ENCODE measurements at regions not wholly inside any gene's neighbourhood (a gene's known extent, or its start where the extent isn't known, plus 50 kb on each side); places are given as distances from the start of the nearest gene placed in this dataset.

DNA sequence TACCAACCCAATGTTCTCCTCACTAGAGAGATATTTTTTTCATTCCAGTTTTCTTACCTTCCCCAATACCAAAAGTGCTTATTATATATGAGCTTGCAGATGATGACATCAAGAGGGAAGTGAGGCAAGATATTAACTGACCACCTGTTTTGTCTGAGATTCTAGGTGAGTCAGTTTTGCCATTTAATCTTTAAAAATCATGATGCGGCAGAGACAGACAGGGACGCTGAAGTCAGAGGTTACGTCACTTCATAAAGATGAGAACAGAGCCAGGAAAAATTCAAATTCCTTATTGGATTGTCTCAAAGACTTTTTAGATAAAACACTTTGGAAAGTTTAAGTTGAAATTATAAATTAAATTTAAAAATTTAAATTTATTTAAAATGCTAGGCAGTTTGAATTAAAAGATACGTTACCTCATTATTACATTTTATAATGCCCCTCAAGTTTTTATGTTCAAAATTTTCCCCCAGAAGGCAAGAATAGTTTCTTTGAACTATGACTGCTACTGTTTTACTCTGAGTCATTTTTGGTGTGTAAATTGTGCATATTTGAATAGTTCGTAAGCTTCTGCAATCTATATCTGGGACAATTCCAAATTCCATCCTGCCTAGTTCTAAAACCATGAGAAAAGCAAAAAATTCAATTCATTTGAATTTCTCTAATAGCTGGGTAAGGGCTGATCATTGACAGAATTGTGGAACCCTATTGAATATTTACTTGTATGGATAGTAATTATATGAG lies 839.6 kb upstream of the GOT2 start:
- TF ChIP-seq, protein P1, sequence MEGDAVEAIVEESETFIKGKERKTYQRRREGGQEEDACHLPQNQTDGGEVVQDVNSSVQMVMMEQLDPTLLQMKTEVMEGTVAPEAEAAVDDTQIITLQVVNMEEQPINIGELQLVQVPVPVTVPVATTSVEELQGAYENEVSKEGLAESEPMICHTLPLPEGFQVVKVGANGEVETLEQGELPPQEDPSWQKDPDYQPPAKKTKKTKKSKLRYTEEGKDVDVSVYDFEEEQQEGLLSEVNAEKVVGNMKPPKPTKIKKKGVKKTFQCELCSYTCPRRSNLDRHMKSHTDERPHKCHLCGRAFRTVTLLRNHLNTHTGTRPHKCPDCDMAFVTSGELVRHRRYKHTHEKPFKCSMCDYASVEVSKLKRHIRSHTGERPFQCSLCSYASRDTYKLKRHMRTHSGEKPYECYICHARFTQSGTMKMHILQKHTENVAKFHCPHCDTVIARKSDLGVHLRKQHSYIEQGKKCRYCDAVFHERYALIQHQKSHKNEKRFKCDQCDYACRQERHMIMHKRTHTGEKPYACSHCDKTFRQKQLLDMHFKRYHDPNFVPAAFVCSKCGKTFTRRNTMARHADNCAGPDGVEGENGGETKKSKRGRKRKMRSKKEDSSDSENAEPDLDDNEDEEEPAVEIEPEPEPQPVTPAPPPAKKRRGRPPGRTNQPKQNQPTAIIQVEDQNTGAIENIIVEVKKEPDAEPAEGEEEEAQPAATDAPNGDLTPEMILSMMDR (IDR thresholded peaks at IDR 0.05 in 8 of 11, conservative IDR thresholded peaks at IDR 0.05 in 3 of 11) = no peak
- no peak for TF ChIP-seq POLR2AphosphoS5 (IDR thresholded peaks at IDR 0.05)
- no peak for TF ChIP-seq POLR2A (IDR thresholded peaks at IDR 0.05)
